ENCODE measurements at regions not wholly inside any gene's neighbourhood (a gene's known extent, or its start where the extent isn't known, plus 50 kb on each side); places are given as distances from the start of the nearest gene placed in this dataset.

- H3K27me3 ChIP-seq, result no peaks in the 10 kb centered on the region
- in situ Hi-C loops (cut with MboI; ENCODE audit: low sequenced_read_pairs in 4 of 4) (no loop called here), intact Hi-C loops (cut with DNase I; ENCODE audit: low total_unique reads) (no loop called here)
- TF ChIP-seq CTCF (IDR thresholded peaks at IDR 0.05 in 4 of 5, conservative IDR thresholded peaks at IDR 0.05 in 1 of 5), result no peak
- TF ChIP-seq POLR2A (IDR thresholded peaks at IDR 0.05), result no peak
- peak overlapping the region in 2 of 4 donors; percentile 14 to 24 for H3K27ac ChIP-seq
- H3K36me3 ChIP-seq, result no peaks in the 10 kb centered on the region
- no peak overlapping the region for H3K4me3 ChIP-seq
- DNase-seq (no peak), ATAC-seq (no peak)
- peaks cover 0 to 5% of the 10 kb centered on the region in 2 donors for H3K4me1 ChIP-seq
- no peaks in the 10 kb centered on the region for H3K9me3 ChIP-seq
These were observed 816.4 kb downstream of the SOCS6 start for GRCh38 chr18:71105078-71105819.

GRCh38 chr18:71079606-71080005 is 790.8 kb downstream of the SOCS6 start:
- Histone ChIP-seq H3K4me1 (no peaks in the 10 kb centered on the region), H3K27me3 (no peaks in the 10 kb centered on the region), H3K27ac (no peak overlapping the region), H3K36me3 (no peaks in the 10 kb centered on the region), H3K9me3 (no peaks in the 10 kb centered on the region), H3K4me3 (no peak overlapping the region)
- in situ Hi-C loops (cut with MboI; ENCODE audit: low sequenced_read_pairs in 4 of 4) (loop anchor here in 1 of 4 donors (25.0 kb wide), 1 partner anchor 92 kb away; no protein-coding TSS in a partner anchor), intact Hi-C loops (cut with DNase I; ENCODE audit: low total_unique reads) (no loop called here)
- ATAC-seq (no peak), DNase-seq (no peak)
- TF ChIP-seq POLR2A (IDR thresholded peaks at IDR 0.05) (no peak), CTCF (IDR thresholded peaks at IDR 0.05 in 4 of 5, conservative IDR thresholded peaks at IDR 0.05 in 1 of 5) (no peak)

GRCh38 chr18:71077451-71077850 is 788.6 kb downstream of the SOCS6 start:
- DNase-seq, result no peak
- H3K27me3 ChIP-seq, result no peaks in the 10 kb centered on the region
- H3K36me3 ChIP-seq, result no peaks in the 10 kb centered on the region
- H3K27ac ChIP-seq, result no peak overlapping the region
- TF ChIP-seq CTCF (IDR thresholded peaks at IDR 0.05 in 4 of 5, conservative IDR thresholded peaks at IDR 0.05 in 1 of 5) (no peak), POLR2A (IDR thresholded peaks at IDR 0.05) (no peak)
- no peaks in the 10 kb centered on the region for H3K4me1 ChIP-seq
- in situ Hi-C loops (cut with MboI; ENCODE audit: low sequenced_read_pairs in 4 of 4), result loop anchor here in 1 of 4 donors (25.0 kb wide), 1 partner anchor 90 kb away; no protein-coding TSS in a partner anchor
- no peak overlapping the region for H3K4me3 ChIP-seq
- intact Hi-C loops (cut with DNase I; ENCODE audit: low total_unique reads), result no loop called here
- ATAC-seq, result no peak
- no peaks in the 10 kb centered on the region for H3K9me3 ChIP-seq

- Histone ChIP-seq H3K4me3 (no peak overlapping the region), H3K27me3 (no peaks in the 10 kb centered on the region), H3K27ac (no peak overlapping the region), H3K9me3 (no peaks in the 10 kb centered on the region), H3K36me3 (no peaks in the 10 kb centered on the region), H3K4me1 (no peaks in the 10 kb centered on the region)
- in situ Hi-C loops (cut with MboI; ENCODE audit: low sequenced_read_pairs in 4 of 4), result loop anchor here in 1 of 4 donors (25.0 kb wide), 1 partner anchor 88 kb away; no protein-coding TSS in a partner anchor
- no peak for DNase-seq
- ATAC-seq, result no peak
- intact Hi-C loops (cut with DNase I; ENCODE audit: low total_unique reads), result no loop called here
- TF ChIP-seq POLR2A (IDR thresholded peaks at IDR 0.05) (no peak), CTCF (IDR thresholded peaks at IDR 0.05 in 4 of 5, conservative IDR thresholded peaks at IDR 0.05 in 1 of 5) (no peak)
These were observed 786.3 kb downstream of the SOCS6 start for GRCh38 chr18:71075147-71075546.
